ENCODE measurements at regions not wholly inside any gene's neighbourhood (a gene's known extent, or its start where the extent isn't known, plus 50 kb on each side); places are given as distances from the start of the nearest gene placed in this dataset.

GRCh38 chr11:103530257-103530656 lies 421.0 kb downstream of the DYNC2H1 start:
- no peak for FAIRE-seq

DNA sequence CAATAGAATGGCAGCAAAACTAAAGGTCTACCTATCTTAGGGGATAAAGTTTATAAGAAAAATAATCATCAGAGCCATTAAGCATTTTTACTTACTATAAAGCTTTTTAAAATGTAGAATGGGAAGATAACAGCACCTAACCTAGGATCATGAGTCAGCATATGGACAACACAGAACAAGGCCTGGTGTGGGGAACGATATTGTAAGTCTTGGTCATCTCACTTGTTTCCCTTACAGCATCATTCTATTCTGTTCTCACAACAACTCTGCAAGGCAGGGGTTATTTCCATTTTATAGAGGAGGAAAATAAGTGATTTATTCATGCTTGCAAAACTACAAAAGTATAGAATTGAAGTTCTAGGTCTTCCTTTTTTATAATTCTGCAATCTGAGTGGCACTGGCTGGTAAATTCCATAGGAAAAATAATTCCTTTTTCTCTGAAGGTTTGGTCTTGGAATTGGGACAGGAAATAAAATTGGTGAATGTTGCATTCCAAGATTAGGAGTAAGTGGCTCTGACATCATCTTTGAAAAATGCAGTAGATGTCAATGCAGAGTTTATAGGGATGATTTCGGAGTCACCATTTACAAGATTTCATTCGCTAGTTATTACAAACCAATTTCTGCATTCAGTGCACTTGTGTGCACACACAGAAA lies 423.0 kb downstream of the DYNC2H1 start:
- no peak for FAIRE-seq

GRCh38 chr11:103534191-103534590 lies 425.0 kb downstream of the DYNC2H1 start:
- FAIRE-seq, result no peak

- FAIRE-seq, result no peak
These were observed 425.7 kb downstream of the DYNC2H1 start for GRCh38 chr11:103534959-103535358.

DNA sequence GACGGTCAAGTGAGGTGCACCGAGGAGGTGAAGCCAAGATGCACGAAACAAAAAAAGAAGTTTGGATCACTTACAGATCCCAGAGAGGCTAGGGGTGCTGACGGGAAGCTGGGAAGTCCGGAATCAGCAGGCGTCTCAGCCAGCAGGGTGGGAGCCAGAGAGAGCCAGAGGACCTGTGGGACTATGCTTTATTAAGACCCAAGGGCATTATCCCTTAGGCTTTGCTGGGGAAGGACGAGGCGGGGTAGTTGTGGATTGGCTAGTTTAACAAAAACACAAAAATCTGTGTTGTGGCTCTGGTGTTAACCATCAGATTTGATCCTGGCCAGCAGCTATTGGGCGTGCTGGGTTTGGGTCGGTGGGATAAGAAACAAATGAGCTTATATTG lies 427.1 kb downstream of the DYNC2H1 start:
- FAIRE-seq, result no peak

DNA sequence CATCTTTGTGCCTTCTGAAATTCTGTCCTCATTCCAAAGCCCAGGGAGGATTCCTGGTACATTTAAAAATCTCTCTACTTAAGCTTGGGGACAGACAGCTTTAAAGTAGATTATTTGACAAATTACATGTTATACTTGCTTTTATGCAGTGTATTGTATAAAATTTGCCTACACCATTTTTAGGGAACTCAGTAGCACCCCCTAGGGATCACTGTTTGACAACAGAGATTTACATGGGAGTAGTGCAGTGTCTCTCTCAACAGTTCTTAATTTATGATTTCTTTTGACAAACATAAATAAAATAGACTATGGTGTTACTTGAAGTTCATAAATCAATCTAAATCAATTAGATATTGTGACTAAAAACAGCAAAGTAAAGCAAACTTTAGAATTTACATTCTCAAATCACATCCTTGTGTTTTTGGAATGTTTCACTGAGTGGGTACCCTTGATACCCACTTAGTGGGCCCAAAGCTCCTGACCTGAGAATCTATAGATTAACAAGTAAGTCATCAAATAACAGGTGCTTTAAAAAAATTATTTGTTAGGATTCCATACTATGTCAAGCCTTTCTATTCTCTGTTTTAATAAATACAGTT lies 428.8 kb downstream of the DYNC2H1 start:
- no peak for FAIRE-seq

GRCh38 chr11:103539166-103539565 lies 429.9 kb downstream of the DYNC2H1 start:
- FAIRE-seq, result no peak

GRCh38 chr11:103541186-103541795 lies 432.1 kb downstream of the DYNC2H1 start:
- no peak for FAIRE-seq

GRCh38 chr11:103542851-103543250 lies 433.6 kb downstream of the DYNC2H1 start:
- no peak for FAIRE-seq

DNA sequence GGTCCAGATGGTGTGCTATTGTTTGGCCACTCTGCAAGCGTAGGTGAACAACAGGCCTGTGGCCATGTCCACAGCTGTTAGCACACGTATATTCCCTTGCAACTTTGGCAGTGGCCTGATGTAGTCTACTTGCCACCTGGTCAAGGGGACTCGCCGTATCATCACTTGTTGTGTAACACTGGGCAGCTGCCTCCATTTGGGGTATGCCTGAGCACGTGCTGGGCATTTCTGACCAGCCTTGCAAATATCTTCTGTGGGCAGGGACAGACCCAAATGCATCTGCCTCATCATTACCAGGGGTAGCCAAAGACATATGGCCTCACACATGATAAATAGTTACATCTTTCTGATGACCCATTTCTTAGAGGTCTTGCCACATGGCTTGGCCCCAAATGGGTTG lies 434.2 kb downstream of the DYNC2H1 start:
- no peak for FAIRE-seq

DNA sequence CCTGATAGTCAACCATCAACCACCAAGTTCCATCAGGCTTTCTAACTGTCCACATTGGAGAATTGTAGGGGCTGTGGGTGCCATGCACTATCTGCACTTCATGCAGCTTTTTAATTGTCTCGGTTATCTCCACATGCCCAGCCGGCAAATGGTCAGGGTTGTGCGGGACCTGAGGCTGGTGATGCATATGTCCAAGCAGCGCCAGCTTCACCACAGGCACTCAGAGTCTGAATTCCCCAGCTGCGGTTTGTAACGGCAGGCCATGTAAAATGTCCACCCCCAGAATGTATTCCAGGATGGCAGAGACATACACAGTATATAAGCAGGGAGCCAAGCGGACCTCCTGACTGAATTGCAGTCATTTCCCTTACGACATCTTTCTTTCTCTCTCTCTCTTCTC lies 435.6 kb downstream of the DYNC2H1 start:
- no peak for FAIRE-seq

DNA sequence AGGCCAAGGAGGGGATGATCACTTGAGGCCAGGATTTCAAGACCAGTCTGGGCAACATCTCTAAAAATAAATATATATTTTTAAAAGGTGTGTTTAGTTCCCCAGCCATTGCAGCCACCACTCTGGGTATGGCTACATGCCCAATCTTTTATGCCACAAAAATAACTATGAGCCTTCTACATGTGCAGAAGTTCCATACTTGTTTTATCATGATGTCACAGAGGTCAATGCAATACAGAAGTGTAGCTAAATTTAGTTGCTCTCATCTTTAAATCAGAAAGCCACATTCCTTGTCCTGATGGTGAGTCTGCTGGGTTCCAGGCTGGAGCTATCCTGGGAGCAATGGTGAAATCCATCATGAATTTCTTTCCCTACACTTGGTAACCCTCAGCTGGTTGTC lies 436.3 kb downstream of the DYNC2H1 start:
- FAIRE-seq, result no peak

GRCh38 chr11:103546236-103546635 lies 437.0 kb downstream of the DYNC2H1 start:
- no peak for FAIRE-seq

- no peak for FAIRE-seq
These were observed 437.8 kb downstream of the DYNC2H1 start for GRCh38 chr11:103547024-103547423.

DNA sequence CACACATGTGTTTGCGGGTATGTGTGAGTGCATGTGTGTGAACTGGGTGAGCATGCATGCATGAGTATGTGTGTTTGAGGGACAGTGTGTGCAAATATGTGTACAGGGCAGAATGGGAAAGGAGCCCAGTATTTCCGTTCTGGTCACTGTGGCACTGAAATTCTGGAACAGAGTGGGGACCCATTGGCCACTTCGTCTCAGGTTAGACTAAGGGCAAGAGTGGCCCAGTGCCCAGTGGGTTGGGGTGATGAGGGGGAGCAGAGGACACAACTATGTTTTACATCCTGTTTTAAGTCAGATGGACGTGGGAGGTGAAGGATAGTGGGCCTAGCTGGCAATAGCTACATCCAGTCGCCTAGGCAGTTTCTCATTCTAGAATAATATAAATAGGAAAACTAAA lies 438.5 kb downstream of the DYNC2H1 start:
- FAIRE-seq, result no peak

- no peak for FAIRE-seq
These were observed 439.6 kb downstream of the DYNC2H1 start for GRCh38 chr11:103548838-103549237.

DNA sequence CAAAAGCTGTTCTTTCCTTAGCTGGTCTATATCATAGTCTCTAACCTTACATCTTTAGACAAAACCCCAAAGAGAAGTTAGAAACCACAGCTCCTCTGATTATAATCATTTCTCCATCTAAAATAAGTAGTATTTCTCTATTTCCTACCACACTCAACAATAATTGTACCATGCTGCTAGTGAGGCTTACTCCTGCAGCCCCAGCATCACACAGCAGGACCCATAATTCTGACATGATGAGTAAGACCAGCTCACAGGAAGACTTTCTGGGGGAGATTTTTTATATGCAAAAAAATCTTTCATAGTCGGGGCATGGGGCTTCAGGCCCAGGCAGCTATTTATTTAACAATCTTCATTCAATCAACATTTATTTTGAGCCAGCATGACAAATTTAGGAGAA lies 441.6 kb downstream of the DYNC2H1 start:
- no peak for FAIRE-seq

- no peak for FAIRE-seq
These were observed 442.9 kb downstream of the DYNC2H1 start for GRCh38 chr11:103552086-103552485.

DNA sequence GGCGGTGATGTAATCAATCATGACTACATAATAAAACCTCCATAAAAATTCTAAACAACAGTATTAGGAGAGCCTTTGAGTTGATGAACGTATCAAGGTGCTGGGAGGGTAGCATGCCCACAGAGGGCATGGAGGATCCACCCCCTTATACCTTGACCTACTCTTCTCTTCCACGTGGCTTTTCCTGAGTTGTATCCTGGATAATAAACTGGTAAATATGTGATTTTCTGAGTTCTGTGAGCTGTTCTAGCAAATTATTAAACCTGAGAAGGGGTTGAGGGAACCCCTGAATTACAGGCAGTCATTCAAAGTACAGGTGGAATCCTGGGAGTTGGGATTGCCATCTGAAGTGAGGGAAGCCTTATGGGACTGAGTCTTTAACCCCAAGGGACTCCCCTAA lies 446.9 kb downstream of the DYNC2H1 start:
- no peak for FAIRE-seq

DNA sequence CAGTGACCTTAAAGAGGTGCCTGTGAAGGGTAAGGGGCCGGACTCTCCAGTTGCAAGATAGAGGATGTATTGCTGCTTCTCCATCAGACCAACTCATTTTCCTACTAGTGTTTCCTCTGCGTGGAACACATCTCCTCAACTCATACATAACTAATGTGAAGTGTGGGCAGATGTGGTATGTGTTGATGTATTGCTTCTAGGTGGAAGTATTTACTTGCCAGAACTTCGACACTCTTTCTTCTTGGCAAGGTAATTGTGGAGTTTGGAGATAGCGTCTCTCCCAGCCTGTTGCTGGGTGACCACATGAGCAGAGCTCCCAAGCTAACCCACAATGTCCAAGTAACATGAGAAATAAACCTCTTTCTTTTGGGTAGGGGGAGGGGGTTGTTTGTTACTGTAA lies 456.9 kb downstream of the DYNC2H1 start:
- no peak for FAIRE-seq

- no peak for FAIRE-seq
These were observed 454.7 kb upstream of the DDI1 start for GRCh38 chr11:103581760-103582159.

DNA sequence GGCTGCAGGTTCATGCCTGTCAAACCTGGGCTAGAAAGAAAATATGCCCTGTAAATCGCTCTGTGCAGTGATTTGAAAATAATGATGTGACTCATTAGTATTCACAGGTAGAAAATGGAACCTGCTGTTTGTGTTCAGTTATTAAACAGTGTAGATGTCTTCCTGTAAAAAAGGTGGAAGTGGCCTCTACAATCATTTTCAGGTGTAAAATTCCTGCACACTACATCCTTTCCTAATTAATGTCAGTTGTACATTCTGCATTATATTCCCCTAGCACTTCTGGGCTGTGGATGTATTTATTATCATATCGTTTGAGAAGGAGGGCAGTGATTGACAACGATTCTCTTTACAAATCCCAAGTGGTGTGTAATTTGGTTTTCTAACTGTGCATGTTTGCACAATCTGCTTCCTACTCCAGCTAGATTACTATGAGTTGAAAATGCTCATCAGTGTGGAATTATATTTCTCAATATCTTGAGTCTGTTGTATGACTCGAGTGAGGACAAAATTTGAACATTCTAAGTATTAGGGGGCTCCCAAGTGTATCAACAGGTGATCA lies 454.0 kb upstream of the DDI1 start:
- no peak for FAIRE-seq

GRCh38 chr11:103584021-103584420 lies 452.4 kb upstream of the DDI1 start:
- FAIRE-seq, result no peak

DNA sequence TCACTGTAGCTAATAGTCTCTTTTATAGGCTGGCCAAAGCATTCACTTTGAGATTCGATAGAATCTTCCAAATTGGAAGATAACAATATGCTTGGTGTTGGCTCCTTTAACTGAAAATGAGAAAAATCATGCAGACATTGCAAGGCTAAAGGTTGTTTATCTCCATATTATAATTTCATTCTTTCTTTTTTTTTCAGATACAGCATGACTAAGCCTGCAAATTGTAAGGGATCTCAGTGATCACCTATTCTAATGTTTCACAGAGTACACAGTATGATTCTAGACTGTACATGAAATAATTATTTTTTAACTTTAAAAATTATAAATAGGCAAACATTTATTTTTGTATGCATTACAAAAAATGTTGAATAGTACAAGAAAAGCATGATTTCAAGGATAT lies 451.7 kb upstream of the DDI1 start:
- no peak for FAIRE-seq
